ENCODE measurements at regions not wholly inside any gene's neighbourhood (a gene's known extent, or its start where the extent isn't known, plus 50 kb on each side); places are given as distances from the start of the nearest gene placed in this dataset.
A peak's percentile ranks its signal among the peaks of the same experiment; 100 is the strongest.

- Histone ChIP-seq H3K4me1 (ENCODE audit: control insufficient read depth, extremely low read depth, insufficient read depth, low read length) (peaks cover 15% of the 10 kb centered on the region), H3K9ac (ENCODE audit: insufficient read depth, low read length) (peak overlapping the region; percentile 51), H3K27ac (ENCODE audit: insufficient read depth, low read length) (peak overlapping the region; percentile 90), H3K79me2 (ENCODE audit: control insufficient read depth, insufficient read depth, low read length) (no peaks in the 10 kb centered on the region), H3K27me3 (ENCODE audit: control insufficient read depth, insufficient read depth, low read length) (no peaks in the 10 kb centered on the region), H2AFZ (ENCODE audit: low read length) (peak overlapping the region; percentile 48), H3K4me3 (replicated peaks in 1 of 4; ENCODE audit: control extremely low read depth in 1 of 4, insufficient read depth in 1 of 4, low read depth in 3 of 4, low read length in 4 of 4) (peak overlapping the region in 3 of 4 experiments; percentile 30 to 38 (median 35)), H3K4me2 (ENCODE audit: extremely low read depth, insufficient read depth, low read length) (peak overlapping the region; percentile 95), H4K20me1 (ENCODE audit: control insufficient read depth, extremely low read depth, insufficient read depth, low read length) (no peaks in the 10 kb centered on the region), H3K9me3 (ENCODE audit: control insufficient read depth, insufficient read depth, low read depth, low read length) (no peaks in the 10 kb centered on the region), H3K36me3 (ENCODE audit: control insufficient read depth, insufficient read depth, low read length) (no peaks in the 10 kb centered on the region)
- peak; percentile 72 to 90 for DNase-seq (ENCODE audit: low read depth in 2 of 2)
- TF ChIP-seq, protein P1, sequence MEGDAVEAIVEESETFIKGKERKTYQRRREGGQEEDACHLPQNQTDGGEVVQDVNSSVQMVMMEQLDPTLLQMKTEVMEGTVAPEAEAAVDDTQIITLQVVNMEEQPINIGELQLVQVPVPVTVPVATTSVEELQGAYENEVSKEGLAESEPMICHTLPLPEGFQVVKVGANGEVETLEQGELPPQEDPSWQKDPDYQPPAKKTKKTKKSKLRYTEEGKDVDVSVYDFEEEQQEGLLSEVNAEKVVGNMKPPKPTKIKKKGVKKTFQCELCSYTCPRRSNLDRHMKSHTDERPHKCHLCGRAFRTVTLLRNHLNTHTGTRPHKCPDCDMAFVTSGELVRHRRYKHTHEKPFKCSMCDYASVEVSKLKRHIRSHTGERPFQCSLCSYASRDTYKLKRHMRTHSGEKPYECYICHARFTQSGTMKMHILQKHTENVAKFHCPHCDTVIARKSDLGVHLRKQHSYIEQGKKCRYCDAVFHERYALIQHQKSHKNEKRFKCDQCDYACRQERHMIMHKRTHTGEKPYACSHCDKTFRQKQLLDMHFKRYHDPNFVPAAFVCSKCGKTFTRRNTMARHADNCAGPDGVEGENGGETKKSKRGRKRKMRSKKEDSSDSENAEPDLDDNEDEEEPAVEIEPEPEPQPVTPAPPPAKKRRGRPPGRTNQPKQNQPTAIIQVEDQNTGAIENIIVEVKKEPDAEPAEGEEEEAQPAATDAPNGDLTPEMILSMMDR (conservative IDR thresholded peaks at IDR 0.05 in 1 of 2, IDR thresholded peaks at IDR 0.05 in 1 of 2; ENCODE audit: low read depth in 1 of 2, low read length in 2 of 2) = no peak
Observed at GRCh38 chr15:31434588-31435260, 108.1 kb downstream of the KLF13 start.

DNA sequence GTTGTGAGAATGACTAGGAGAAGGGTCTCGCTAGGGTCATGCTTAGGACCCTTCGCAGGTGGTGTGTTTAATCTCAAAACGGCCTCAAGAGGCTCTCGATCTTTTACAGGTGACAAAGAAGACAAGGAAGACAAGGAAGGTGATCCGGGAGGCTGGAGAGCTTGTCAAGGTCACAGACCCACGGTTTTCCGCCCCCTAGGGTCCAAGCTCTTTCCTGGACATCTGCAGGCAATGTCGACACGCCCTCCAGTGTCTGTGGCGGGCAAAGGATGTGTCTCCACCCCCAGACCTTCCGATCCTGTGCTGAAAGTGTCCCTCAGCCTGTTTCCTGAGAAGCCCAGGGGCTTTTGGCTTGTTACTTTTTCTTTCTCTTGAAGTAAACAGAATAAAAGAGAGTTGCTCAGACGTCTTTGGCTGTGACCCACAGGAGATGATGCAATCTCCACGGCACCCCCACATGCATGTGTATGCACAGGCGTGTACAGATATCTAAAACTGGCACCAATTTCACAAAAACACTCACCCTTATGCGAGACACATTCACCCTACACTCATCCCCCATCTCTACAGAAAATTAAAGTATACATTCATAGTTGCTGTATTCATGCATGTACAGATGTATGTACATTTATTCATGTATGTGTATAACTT, 108.8 kb downstream of the KLF13 start:
- TF ChIP-seq, protein P1 (conservative IDR thresholded peaks at IDR 0.05 in 1 of 2, IDR thresholded peaks at IDR 0.05 in 1 of 2; ENCODE audit: low read depth in 1 of 2, low read length in 2 of 2) = peak; percentile 67 to 80
- no peak for TF ChIP-seq EZH2 (IDR thresholded peaks at IDR 0.05; ENCODE audit: low read length, missing control alignments)
- Histone ChIP-seq H4K20me1 (ENCODE audit: control insufficient read depth, extremely low read depth, insufficient read depth, low read length) (no peaks in the 10 kb centered on the region), H3K27ac (ENCODE audit: insufficient read depth, low read length) (peak overlapping the region; percentile 90), H3K4me2 (ENCODE audit: extremely low read depth, insufficient read depth, low read length) (peak overlapping the region; percentile 95), H3K27me3 (ENCODE audit: control insufficient read depth, insufficient read depth, low read length) (no peaks in the 10 kb centered on the region), H3K4me3 (replicated peaks in 1 of 4; ENCODE audit: control extremely low read depth in 1 of 4, insufficient read depth in 1 of 4, low read depth in 3 of 4, low read length in 4 of 4) (peak overlapping the region in 3 of 4 experiments; percentile 30 to 38 (median 35)), H3K4me1 (ENCODE audit: control insufficient read depth, extremely low read depth, insufficient read depth, low read length) (peaks cover 16% of the 10 kb centered on the region), H3K79me2 (ENCODE audit: control insufficient read depth, insufficient read depth, low read length) (no peaks in the 10 kb centered on the region), H3K9me3 (ENCODE audit: control insufficient read depth, insufficient read depth, low read depth, low read length) (no peaks in the 10 kb centered on the region), H3K36me3 (ENCODE audit: control insufficient read depth, insufficient read depth, low read length) (no peaks in the 10 kb centered on the region), H3K9ac (ENCODE audit: insufficient read depth, low read length) (peak overlapping the region; percentile 45), H2AFZ (ENCODE audit: low read length) (peak overlapping the region; percentile 48)
- DNase-seq (ENCODE audit: low read depth in 2 of 2) = peak; percentile 64 to 77

GRCh38 chr15:31435912-31436628, 109.4 kb downstream of the KLF13 start:
- no peak overlapping the region for H3K27ac ChIP-seq (ENCODE audit: insufficient read depth, low read length)
- no peaks in the 10 kb centered on the region for H3K27me3 ChIP-seq (ENCODE audit: control insufficient read depth, insufficient read depth, low read length)
- no peaks in the 10 kb centered on the region for H3K79me2 ChIP-seq (ENCODE audit: control insufficient read depth, insufficient read depth, low read length)
- no peaks in the 10 kb centered on the region for H4K20me1 ChIP-seq (ENCODE audit: control insufficient read depth, extremely low read depth, insufficient read depth, low read length)
- no peaks in the 10 kb centered on the region for H3K36me3 ChIP-seq (ENCODE audit: control insufficient read depth, insufficient read depth, low read length)
- no peak overlapping the region for H2AFZ ChIP-seq (ENCODE audit: low read length)
- DNase-seq (ENCODE audit: low read depth in 2 of 2) = no peak
- no peak overlapping the region for H3K4me3 ChIP-seq (replicated peaks in 1 of 4; ENCODE audit: control extremely low read depth in 1 of 4, insufficient read depth in 1 of 4, low read depth in 3 of 4, low read length in 4 of 4)
- H3K9me3 ChIP-seq (ENCODE audit: control insufficient read depth, insufficient read depth, low read depth, low read length) = no peaks in the 10 kb centered on the region
- TF ChIP-seq, protein P1 (conservative IDR thresholded peaks at IDR 0.05 in 1 of 2, IDR thresholded peaks at IDR 0.05 in 1 of 2; ENCODE audit: low read depth in 1 of 2, low read length in 2 of 2) = no peak
- TF ChIP-seq EZH2 (IDR thresholded peaks at IDR 0.05; ENCODE audit: low read length, missing control alignments) = no peak
- H3K9ac ChIP-seq (ENCODE audit: insufficient read depth, low read length) = no peak overlapping the region
- H3K4me2 ChIP-seq (ENCODE audit: extremely low read depth, insufficient read depth, low read length) = no peak overlapping the region
- peaks cover 20% of the 10 kb centered on the region for H3K4me1 ChIP-seq (ENCODE audit: control insufficient read depth, extremely low read depth, insufficient read depth, low read length)
